ENCODE measurements at regions not wholly inside any gene's neighbourhood (a gene's known extent, or its start where the extent isn't known, plus 50 kb on each side); places are given as distances from the start of the nearest gene placed in this dataset.

DNA sequence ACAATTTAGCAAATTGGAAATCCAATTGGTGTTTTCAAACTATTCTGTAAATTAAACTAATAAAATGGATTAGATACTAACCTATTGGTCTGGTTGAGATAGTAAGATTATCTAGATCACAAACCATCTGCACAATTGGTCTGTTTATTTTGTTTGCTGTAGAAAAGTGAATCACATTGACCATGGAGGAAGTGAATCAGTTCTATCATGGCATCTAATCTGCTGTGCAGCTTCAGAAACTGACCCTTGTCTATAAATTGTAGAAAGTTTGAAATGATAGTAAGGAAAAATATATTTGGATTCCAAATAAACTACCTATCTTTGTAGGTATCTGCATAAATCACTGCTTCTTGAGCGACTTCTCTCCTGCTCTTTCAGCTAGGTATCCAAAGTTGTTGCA is 1865.4 kb downstream of the MAT2B start:
- TF ChIP-seq, protein P1, sequence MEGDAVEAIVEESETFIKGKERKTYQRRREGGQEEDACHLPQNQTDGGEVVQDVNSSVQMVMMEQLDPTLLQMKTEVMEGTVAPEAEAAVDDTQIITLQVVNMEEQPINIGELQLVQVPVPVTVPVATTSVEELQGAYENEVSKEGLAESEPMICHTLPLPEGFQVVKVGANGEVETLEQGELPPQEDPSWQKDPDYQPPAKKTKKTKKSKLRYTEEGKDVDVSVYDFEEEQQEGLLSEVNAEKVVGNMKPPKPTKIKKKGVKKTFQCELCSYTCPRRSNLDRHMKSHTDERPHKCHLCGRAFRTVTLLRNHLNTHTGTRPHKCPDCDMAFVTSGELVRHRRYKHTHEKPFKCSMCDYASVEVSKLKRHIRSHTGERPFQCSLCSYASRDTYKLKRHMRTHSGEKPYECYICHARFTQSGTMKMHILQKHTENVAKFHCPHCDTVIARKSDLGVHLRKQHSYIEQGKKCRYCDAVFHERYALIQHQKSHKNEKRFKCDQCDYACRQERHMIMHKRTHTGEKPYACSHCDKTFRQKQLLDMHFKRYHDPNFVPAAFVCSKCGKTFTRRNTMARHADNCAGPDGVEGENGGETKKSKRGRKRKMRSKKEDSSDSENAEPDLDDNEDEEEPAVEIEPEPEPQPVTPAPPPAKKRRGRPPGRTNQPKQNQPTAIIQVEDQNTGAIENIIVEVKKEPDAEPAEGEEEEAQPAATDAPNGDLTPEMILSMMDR (IDR thresholded peaks at IDR 0.05 in 8 of 11, conservative IDR thresholded peaks at IDR 0.05 in 3 of 11) = no peak
- no peak for TF ChIP-seq POLR2A (IDR thresholded peaks at IDR 0.05)
